ENCODE measurements at regions not wholly inside any gene's neighbourhood (a gene's known extent, or its start where the extent isn't known, plus 50 kb on each side); places are given as distances from the start of the nearest gene placed in this dataset.

- no peak for TF ChIP-seq CTCF (IDR thresholded peaks at IDR 0.05)
- Mint-ChIP-seq H3K36me3 (ENCODE audit: unreplicated experiment) (no peaks in the 10 kb centered on the region), H3K4me1 (ENCODE audit: unreplicated experiment) (peaks cover 12% of the 10 kb centered on the region), H3K27me3 (ENCODE audit: unreplicated experiment) (no peaks in the 10 kb centered on the region), H3K4me3 (ENCODE audit: unreplicated experiment) (no peak overlapping the region), H3K9me3 (ENCODE audit: unreplicated experiment) (peaks cover 3% of the 10 kb centered on the region), H3K27ac (ENCODE audit: unreplicated experiment) (no peak overlapping the region)
- no peak for DNase-seq (ENCODE audit: extremely low spot score, unreplicated experiment)
Measured at GRCh38 chr2:122753336-122753735, 997.9 kb downstream of the TSN start.

- Mint-ChIP-seq H3K4me3 (ENCODE audit: unreplicated experiment) (no peak overlapping the region), H3K36me3 (ENCODE audit: unreplicated experiment) (no peaks in the 10 kb centered on the region), H3K9me3 (ENCODE audit: unreplicated experiment) (peaks cover 3% of the 10 kb centered on the region), H3K27ac (ENCODE audit: unreplicated experiment) (no peak overlapping the region), H3K27me3 (ENCODE audit: unreplicated experiment) (no peaks in the 10 kb centered on the region), H3K4me1 (ENCODE audit: unreplicated experiment) (no peaks in the 10 kb centered on the region)
- no peak for TF ChIP-seq CTCF (IDR thresholded peaks at IDR 0.05)
- no peak for DNase-seq (ENCODE audit: extremely low spot score, unreplicated experiment)
Measured at GRCh38 chr2:122754561-122754960, 999.1 kb downstream of the TSN start.

GRCh38 chr2:122755281-122755780, 999.9 kb downstream of the TSN start:
- no peak overlapping the region for H3K27ac Mint-ChIP-seq (ENCODE audit: unreplicated experiment)
- DNase-seq (ENCODE audit: extremely low spot score, unreplicated experiment), result no peak
- H3K9me3 Mint-ChIP-seq (ENCODE audit: unreplicated experiment), result peaks cover 3% of the 10 kb centered on the region
- no peaks in the 10 kb centered on the region for H3K27me3 Mint-ChIP-seq (ENCODE audit: unreplicated experiment)
- H3K4me1 Mint-ChIP-seq (ENCODE audit: unreplicated experiment), result no peaks in the 10 kb centered on the region
- no peak for TF ChIP-seq CTCF (IDR thresholded peaks at IDR 0.05)
- H3K4me3 Mint-ChIP-seq (ENCODE audit: unreplicated experiment), result no peak overlapping the region
- no peaks in the 10 kb centered on the region for H3K36me3 Mint-ChIP-seq (ENCODE audit: unreplicated experiment)

- no peak for TF ChIP-seq CTCF (IDR thresholded peaks at IDR 0.05)
- H3K9me3 Mint-ChIP-seq (ENCODE audit: unreplicated experiment), result peaks cover 6% of the 10 kb centered on the region
- DNase-seq (ENCODE audit: extremely low spot score, unreplicated experiment), result no peak
- H3K4me3 Mint-ChIP-seq (ENCODE audit: unreplicated experiment), result no peak overlapping the region
- H3K4me1 Mint-ChIP-seq (ENCODE audit: unreplicated experiment), result no peaks in the 10 kb centered on the region
- H3K36me3 Mint-ChIP-seq (ENCODE audit: unreplicated experiment), result no peaks in the 10 kb centered on the region
- no peak overlapping the region for H3K27ac Mint-ChIP-seq (ENCODE audit: unreplicated experiment)
- no peaks in the 10 kb centered on the region for H3K27me3 Mint-ChIP-seq (ENCODE audit: unreplicated experiment)
Measured at GRCh38 chr2:122758967-122759366, 1003.5 kb downstream of the TSN start.

- Mint-ChIP-seq H3K9me3 (ENCODE audit: unreplicated experiment) (peaks cover 13% of the 10 kb centered on the region), H3K27ac (ENCODE audit: unreplicated experiment) (no peak overlapping the region), H3K4me1 (ENCODE audit: unreplicated experiment) (no peaks in the 10 kb centered on the region), H3K27me3 (ENCODE audit: unreplicated experiment) (peaks cover 3% of the 10 kb centered on the region), H3K4me3 (ENCODE audit: unreplicated experiment) (no peak overlapping the region), H3K36me3 (ENCODE audit: unreplicated experiment) (no peaks in the 10 kb centered on the region)
- no peak for TF ChIP-seq CTCF (IDR thresholded peaks at IDR 0.05)
- DNase-seq (ENCODE audit: extremely low spot score, unreplicated experiment), result no peak
Measured at GRCh38 chr2:122764014-122764413, 1008.6 kb downstream of the TSN start.

Measured in osteocyte (in vitro differentiated cells).